ENCODE measurements at regions not wholly inside any gene's neighbourhood (a gene's known extent, or its start where the extent isn't known, plus 50 kb on each side); places are given as distances from the start of the nearest gene placed in this dataset.

- CTCF ChIA-PET (ENCODE audit: partially characterized antibody): no interaction called here
- Histone ChIP-seq H3K27me3 (replicated peaks in 1 of 4; ENCODE audit: control insufficient read depth in 3 of 4, extremely low read depth in 1 of 4, insufficient read depth in 3 of 4, low read length in 3 of 4) (no peaks in the 10 kb centered on the region), H3K23me2 (ENCODE audit: low read depth, low read length) (no peaks in the 10 kb centered on the region), H2BK12ac (ENCODE audit: low read depth, low read length) (no peak overlapping the region), H2BK5ac (ENCODE audit: low read depth, low read length) (no peak overlapping the region), H3K79me2 (ENCODE audit: control insufficient read depth in 1 of 2, insufficient read depth in 2 of 2, low read length in 2 of 2) (no peaks in the 10 kb centered on the region), H3K9ac (replicated peaks in 1 of 4; ENCODE audit: extremely low read depth in 1 of 4, low read depth in 3 of 4, low read length in 3 of 4) (no peak overlapping the region), H3K56ac (replicated peaks; ENCODE audit: insufficient read length, low read depth, low read length) (no peak overlapping the region), H4K20me1 (replicated peaks in 1 of 2; ENCODE audit: control insufficient read depth in 1 of 2, insufficient read depth in 2 of 2, low read length in 2 of 2) (no peaks in the 10 kb centered on the region), H3K36me3 (ENCODE audit: control insufficient read depth in 2 of 4, insufficient read depth in 4 of 4, low read length in 3 of 4) (no peaks in the 10 kb centered on the region), H3K18ac (ENCODE audit: extremely low read depth, low read length) (no peak overlapping the region), H3K4me1 (replicated peaks in 1 of 4; ENCODE audit: control insufficient read depth in 3 of 4, insufficient read depth in 4 of 4, low read length in 3 of 4) (peaks cover 0 to 3% (median 0%) of the 10 kb centered on the region in 4 experiments; a peak in 1 of 7 replicates), H4K91ac (replicated peaks; ENCODE audit: insufficient read length, low read length) (no peak overlapping the region), H3K4me2 (ENCODE audit: insufficient read depth in 1 of 2, low read depth in 2 of 2, low read length in 2 of 2) (no peak overlapping the region), H2AK5ac (ENCODE audit: low read depth, low read length) (no peak overlapping the region), H3K4ac (replicated peaks; ENCODE audit: insufficient read length, low read depth, low read length) (no peak overlapping the region), H2AFZ (ENCODE audit: low read length) (no peak overlapping the region), H3K79me1 (ENCODE audit: low read depth, low read length) (no peaks in the 10 kb centered on the region), H3K9me3 (ENCODE audit: insufficient read depth in 2 of 2, low read depth in 1 of 2, low read length in 1 of 2) (no peaks in the 10 kb centered on the region), H3K4me3 (ENCODE audit: extremely low read depth in 1 of 4, insufficient read depth in 2 of 4, low read depth in 3 of 4, low read length in 4 of 4) (no peak overlapping the region), H4K5ac (ENCODE audit: insufficient read length, low read depth, low read length) (no peak overlapping the region), H3K23ac (ENCODE audit: insufficient read length) (no peak overlapping the region), H2BK15ac (ENCODE audit: low read length) (no peak overlapping the region), H2BK120ac (replicated peaks; ENCODE audit: low read depth, low read length) (no peak overlapping the region), H4K8ac (ENCODE audit: extremely low read depth, insufficient read depth, low read length) (no peak overlapping the region), H3K27ac (ENCODE audit: low read depth, low read length) (no peak overlapping the region), H3K14ac (ENCODE audit: insufficient read length) (no peak overlapping the region), H2BK20ac (ENCODE audit: low read length) (no peak overlapping the region)
- DNase-seq (ENCODE audit: low read depth in 1 of 2, low spot score in 2 of 2): no peak
- FAIRE-seq: no peak
- TF ChIP-seq ASH2L (IDR thresholded peaks at IDR 0.05; ENCODE audit: low read length) (no peak), BRCA1 (IDR thresholded peaks at IDR 0.05; ENCODE audit: low read depth, low read length) (no peak), BACH1 (IDR thresholded peaks at IDR 0.05; ENCODE audit: low read length) (no peak), KDM5A (IDR thresholded peaks at IDR 0.05; ENCODE audit: low read length) (no peak), ATF2 (IDR thresholded peaks at IDR 0.05; ENCODE audit: low read length) (no peak), YY1 (IDR thresholded peaks at IDR 0.05; ENCODE audit: low read depth, low read length) (no peak), RFX5 (IDR thresholded peaks at IDR 0.05; ENCODE audit: borderline replicate concordance, low read depth, low read length) (no peak), POLR2AphosphoS5 (IDR thresholded peaks at IDR 0.05; ENCODE audit: low read depth, low read length) (no peak), JUN (IDR thresholded peaks at IDR 0.05; ENCODE audit: low read depth, low read length) (no peak), BCL11A (IDR thresholded peaks at IDR 0.05; ENCODE audit: low read depth in 2 of 2, low read length in 2 of 2) (no peak), SAP30 (IDR thresholded peaks at IDR 0.05; ENCODE audit: insufficient read depth, insufficient replicate concordance, low read length) (no peak), RBBP5 (IDR thresholded peaks at IDR 0.05; ENCODE audit: borderline replicate concordance, low read depth, low read length) (no peak)
- POLR2A ChIA-PET (ENCODE audit: partially characterized antibody): no interaction called here
Observed at GRCh38 chr11:122183933-122184332, 67.9 kb upstream of the BLID start.

Measured in H1 (cell line).